HG02852 (cell line): ENCODE measurements at regions not wholly inside any gene's neighbourhood (a gene's known extent, or its start where the extent isn't known, plus 50 kb on each side); places are given as distances from the start of the nearest gene placed in this dataset.

Experiments
- ATAC-seq: cut with Tn5 transposase; IDR thresholded peaks from one replicate; pipeline ENCODE4 v1.9.1; 2021; ENCODE audit warnings: mild to moderate bottlenecking, moderate library complexity; ENCODE audit not compliant: unreplicated experiment

- ATAC-seq = peak; percentile 86
Observed at GRCh38 chr11:15483205-15483604, 368.5 kb downstream of the INSC start.

GRCh38 chr11:15484398-15484797 is 369.7 kb downstream of the INSC start:
- ATAC-seq = no peak

GRCh38 chr11:15485432-15485831 is 370.7 kb downstream of the INSC start:
- no peak for ATAC-seq

GRCh38 chr11:15489281-15489680 is 374.6 kb downstream of the INSC start:
- no peak for ATAC-seq

GRCh38 chr11:15490535-15490934 is 375.8 kb downstream of the INSC start:
- ATAC-seq = no peak

- no peak for ATAC-seq
Observed at GRCh38 chr11:15493066-15493465, 378.3 kb downstream of the INSC start.

GRCh38 chr11:15493921-15494620 is 379.3 kb downstream of the INSC start:
- no peak for ATAC-seq

GRCh38 chr11:15494740-15495139 is 380.0 kb downstream of the INSC start:
- ATAC-seq = no peak

- ATAC-seq = no peak
Observed at GRCh38 chr11:15495462-15495861, 380.7 kb downstream of the INSC start.

GRCh38 chr11:15497366-15497765 is 382.6 kb downstream of the INSC start:
- no peak for ATAC-seq

- ATAC-seq = no peak
Observed at GRCh38 chr11:15499674-15500073, 385.0 kb downstream of the INSC start.

GRCh38 chr11:15500643-15501042 is 385.9 kb downstream of the INSC start:
- no peak for ATAC-seq

GRCh38 chr11:15501566-15501965 is 386.8 kb downstream of the INSC start:
- no peak for ATAC-seq

- no peak for ATAC-seq
Observed at GRCh38 chr11:15505155-15505554, 390.4 kb downstream of the INSC start.

- ATAC-seq = no peak
Observed at GRCh38 chr11:15507592-15507991, 392.9 kb downstream of the INSC start.

GRCh38 chr11:15509082-15509481 is 394.4 kb downstream of the INSC start:
- ATAC-seq = no peak

- peak; percentile 91 for ATAC-seq
Observed at GRCh38 chr11:15519124-15519791, 404.5 kb downstream of the INSC start.

- peak; percentile 15 for ATAC-seq
Observed at GRCh38 chr11:15519911-15520310, 405.2 kb downstream of the INSC start.

GRCh38 chr11:15523543-15523942 is 408.8 kb downstream of the INSC start:
- no peak for ATAC-seq

GRCh38 chr11:15525582-15525981 is 410.9 kb downstream of the INSC start:
- no peak for ATAC-seq

GRCh38 chr11:15526032-15526431 is 411.3 kb downstream of the INSC start:
- ATAC-seq = no peak

- ATAC-seq = no peak
Observed at GRCh38 chr11:15526859-15527450, 412.2 kb downstream of the INSC start.
